ENCODE measurements at regions not wholly inside any gene's neighbourhood (a gene's known extent, or its start where the extent isn't known, plus 50 kb on each side); places are given as distances from the start of the nearest gene placed in this dataset.

GRCh38 chr2:217664761-217665160 is 338.0 kb downstream of the TNS1 start:
- ATAC-seq = no peak
- Mint-ChIP-seq H3K27me3 (ENCODE audit: low read depth) (peaks cover 3% of the 10 kb centered on the region), H3K4me3 (no peak overlapping the region), H3K4me1 (ENCODE audit: low read depth) (peaks cover 2% of the 10 kb centered on the region), H3K9me3 (no peaks in the 10 kb centered on the region), H3K36me3 (ENCODE audit: insufficient read depth) (no peaks in the 10 kb centered on the region)
- no peak for DNase-seq

GRCh38 chr2:217662984-217663602 is 339.7 kb downstream of the TNS1 start:
- DNase-seq = no peak
- Mint-ChIP-seq H3K4me3 (no peak overlapping the region), H3K9me3 (no peaks in the 10 kb centered on the region), H3K27me3 (ENCODE audit: low read depth) (peaks cover 3% of the 10 kb centered on the region), H3K4me1 (ENCODE audit: low read depth) (peaks cover 2% of the 10 kb centered on the region), H3K36me3 (ENCODE audit: insufficient read depth) (no peaks in the 10 kb centered on the region)
- no peak for ATAC-seq

- Mint-ChIP-seq H3K4me3 (no peak overlapping the region), H3K4me1 (ENCODE audit: low read depth) (peaks cover 2% of the 10 kb centered on the region), H3K27me3 (ENCODE audit: low read depth) (peaks cover 6% of the 10 kb centered on the region), H3K9me3 (no peaks in the 10 kb centered on the region), H3K36me3 (ENCODE audit: insufficient read depth) (no peaks in the 10 kb centered on the region)
- ATAC-seq (no peak), DNase-seq (no peak)
These were observed 341.4 kb downstream of the TNS1 start for GRCh38 chr2:217661378-217661777.

- H3K9me3 Mint-ChIP-seq = no peaks in the 10 kb centered on the region
- no peak for DNase-seq
These were observed 342.4 kb downstream of the TNS1 start for GRCh38 chr2:217660423-217660822.

GRCh38 chr2:217658806-217659205 is 344.0 kb downstream of the TNS1 start:
- no peaks in the 10 kb centered on the region for H3K9me3 Mint-ChIP-seq

More at GRCh38 chr2:217660423-217660822, 342.4 kb downstream of the TNS1 start:
- no peak overlapping the region for H3K4me3 Mint-ChIP-seq
- H3K36me3 Mint-ChIP-seq (ENCODE audit: insufficient read depth) = no peaks in the 10 kb centered on the region
- H3K4me1 Mint-ChIP-seq (ENCODE audit: low read depth) = peaks cover 2% of the 10 kb centered on the region
- ATAC-seq = no peak
- H3K27me3 Mint-ChIP-seq (ENCODE audit: low read depth) = peaks cover 6% of the 10 kb centered on the region

GRCh38 chr2:217657252-217657651 is 345.5 kb downstream of the TNS1 start:
- Mint-ChIP-seq H3K36me3 (ENCODE audit: insufficient read depth) (no peaks in the 10 kb centered on the region), H3K4me1 (ENCODE audit: low read depth) (peaks cover 2% of the 10 kb centered on the region), H3K27me3 (ENCODE audit: low read depth) (peaks cover 3% of the 10 kb centered on the region), H3K9me3 (no peaks in the 10 kb centered on the region), H3K4me3 (no peak overlapping the region)
- DNase-seq (no peak), ATAC-seq (no peak)

More at GRCh38 chr2:217658806-217659205, 344.0 kb downstream of the TNS1 start:
- peaks cover 6% of the 10 kb centered on the region for H3K27me3 Mint-ChIP-seq (ENCODE audit: low read depth)
- H3K36me3 Mint-ChIP-seq (ENCODE audit: insufficient read depth) = no peaks in the 10 kb centered on the region
- DNase-seq (no peak), ATAC-seq (no peak)
- H3K4me1 Mint-ChIP-seq (ENCODE audit: low read depth) = peaks cover 2% of the 10 kb centered on the region
- no peak overlapping the region for H3K4me3 Mint-ChIP-seq

GRCh38 chr2:217656316-217656715 is 346.5 kb downstream of the TNS1 start:
- no peaks in the 10 kb centered on the region for H3K36me3 Mint-ChIP-seq (ENCODE audit: insufficient read depth)
- no peak overlapping the region for H3K4me3 Mint-ChIP-seq
- no peaks in the 10 kb centered on the region for H3K9me3 Mint-ChIP-seq
- no peak for ATAC-seq
- H3K27me3 Mint-ChIP-seq (ENCODE audit: low read depth) = peaks cover 3% of the 10 kb centered on the region
- H3K4me1 Mint-ChIP-seq (ENCODE audit: low read depth) = peaks cover 2% of the 10 kb centered on the region
- DNase-seq = no peak

GRCh38 chr2:217655651-217656050 is 347.1 kb downstream of the TNS1 start:
- Mint-ChIP-seq H3K4me3 (no peak overlapping the region), H3K36me3 (ENCODE audit: insufficient read depth) (no peaks in the 10 kb centered on the region), H3K27me3 (ENCODE audit: low read depth) (peaks cover 3% of the 10 kb centered on the region), H3K9me3 (no peaks in the 10 kb centered on the region), H3K4me1 (ENCODE audit: low read depth) (no peaks in the 10 kb centered on the region)
- ATAC-seq = no peak
- no peak for DNase-seq

GRCh38 chr2:217654168-217654567 is 348.6 kb downstream of the TNS1 start:
- no peak for ATAC-seq
- DNase-seq = no peak
- H3K4me3 Mint-ChIP-seq = no peak overlapping the region
- no peaks in the 10 kb centered on the region for H3K9me3 Mint-ChIP-seq
- no peaks in the 10 kb centered on the region for H3K4me1 Mint-ChIP-seq (ENCODE audit: low read depth)
- no peaks in the 10 kb centered on the region for H3K36me3 Mint-ChIP-seq (ENCODE audit: insufficient read depth)
- H3K27me3 Mint-ChIP-seq (ENCODE audit: low read depth) = peaks cover 3% of the 10 kb centered on the region

- Mint-ChIP-seq H3K4me1 (ENCODE audit: low read depth) (no peaks in the 10 kb centered on the region), H3K27me3 (ENCODE audit: low read depth) (peaks cover 3% of the 10 kb centered on the region), H3K36me3 (ENCODE audit: insufficient read depth) (no peaks in the 10 kb centered on the region), H3K9me3 (no peaks in the 10 kb centered on the region), H3K4me3 (no peak overlapping the region)
- no peak for DNase-seq
- ATAC-seq = no peak
These were observed 349.8 kb downstream of the TNS1 start for GRCh38 chr2:217652761-217653639.

- Mint-ChIP-seq H3K4me1 (ENCODE audit: low read depth) (no peaks in the 10 kb centered on the region), H3K4me3 (no peak overlapping the region), H3K9me3 (no peaks in the 10 kb centered on the region), H3K27me3 (ENCODE audit: low read depth) (no peaks in the 10 kb centered on the region), H3K36me3 (ENCODE audit: insufficient read depth) (no peaks in the 10 kb centered on the region)
- DNase-seq (no peak), ATAC-seq (no peak)
These were observed 352.0 kb downstream of the TNS1 start for GRCh38 chr2:217650716-217651360.

GRCh38 chr2:217650229-217650628 is 352.6 kb downstream of the TNS1 start:
- Mint-ChIP-seq H3K4me3 (no peak overlapping the region), H3K4me1 (ENCODE audit: low read depth) (no peaks in the 10 kb centered on the region), H3K27me3 (ENCODE audit: low read depth) (no peaks in the 10 kb centered on the region), H3K36me3 (ENCODE audit: insufficient read depth) (no peaks in the 10 kb centered on the region), H3K9me3 (no peaks in the 10 kb centered on the region)
- no peak for ATAC-seq
- DNase-seq = no peak

GRCh38 chr2:217647925-217648324 is 354.9 kb downstream of the TNS1 start:
- ATAC-seq (no peak), DNase-seq (no peak)
- Mint-ChIP-seq H3K4me3 (no peak overlapping the region), H3K9me3 (no peaks in the 10 kb centered on the region), H3K4me1 (ENCODE audit: low read depth) (no peaks in the 10 kb centered on the region), H3K27me3 (ENCODE audit: low read depth) (no peaks in the 10 kb centered on the region), H3K36me3 (ENCODE audit: insufficient read depth) (no peaks in the 10 kb centered on the region)

GRCh38 chr2:217647226-217647625 is 355.6 kb downstream of the TNS1 start:
- Mint-ChIP-seq H3K27me3 (ENCODE audit: low read depth) (no peaks in the 10 kb centered on the region), H3K4me3 (no peak overlapping the region), H3K9me3 (no peaks in the 10 kb centered on the region), H3K4me1 (ENCODE audit: low read depth) (no peaks in the 10 kb centered on the region), H3K36me3 (ENCODE audit: insufficient read depth) (no peaks in the 10 kb centered on the region)
- DNase-seq = no peak
- ATAC-seq = no peak

All from activated T-cell treated with anti-CD3 and anti-CD28 coated beads, Interleukin-2, amount 50 U/mL, for 4 hours (primary cell).